ENCODE measurements at regions not wholly inside any gene's neighbourhood (a gene's known extent, or its start where the extent isn't known, plus 50 kb on each side); places are given as distances from the start of the nearest gene placed in this dataset.
"Not testable (repeated sequence)": the region's sequence is repeated elsewhere in the genome, so short reads cannot be mapped to it uniquely, and the experiment has no call there.

GRCh38 chr15:54789376-54789775 lies 407.4 kb downstream of the RSL24D1 start:
- H4K91ac ChIP-seq (ENCODE audit: low read depth, low read length, poor library complexity): no peak overlapping the region
- no peak overlapping the region for H3K9ac ChIP-seq (ENCODE audit: low read depth, low read length, poor library complexity)
- no peaks in the 10 kb centered on the region for H3K27me3 ChIP-seq (ENCODE audit: control insufficient read depth in 3 of 3, insufficient read depth in 3 of 3, low read depth in 1 of 3, low read length in 3 of 3)
- H3K27ac ChIP-seq (replicated peaks; ENCODE audit: low read length): no peak overlapping the region
- no peak overlapping the region for H2BK15ac ChIP-seq (ENCODE audit: low read length)
- no CpG with 5 or more reads among the region's 2 CpGs for WGBS, 2 donors (ENCODE audit: extremely low coverage in 2 of 2, insufficient read length in 2 of 2, insufficient replicate concordance in 1 of 2)
- no peaks in the 10 kb centered on the region for H3K4me1 ChIP-seq (ENCODE audit: control insufficient read depth in 2 of 2, insufficient read depth in 1 of 2, low read depth in 1 of 2, low read length in 2 of 2)
- H2BK5ac ChIP-seq (ENCODE audit: low read length): no peak overlapping the region
- H3K36me3 ChIP-seq (replicated peaks in 1 of 2; ENCODE audit: control insufficient read depth in 2 of 2, insufficient read depth in 2 of 2, low read length in 2 of 2): no peaks in the 10 kb centered on the region
- no peak overlapping the region for H3K18ac ChIP-seq (ENCODE audit: low read length)
- no peak overlapping the region for H3K4me2 ChIP-seq (ENCODE audit: insufficient read depth, low read length, poor library complexity, severe bottlenecking)
- H3K4ac ChIP-seq (ENCODE audit: low read length): no peak overlapping the region
- no peaks in the 10 kb centered on the region for H3K79me1 ChIP-seq (ENCODE audit: low read depth, low read length)
- H3K23ac ChIP-seq (ENCODE audit: low read depth, low read length, poor library complexity): no peak overlapping the region
- H2AFZ ChIP-seq (ENCODE audit: low read length): no peak overlapping the region
- no peaks in the 10 kb centered on the region for H3K9me3 ChIP-seq (replicated peaks in 1 of 2; ENCODE audit: control insufficient read depth in 2 of 2, insufficient read depth in 1 of 2, low read depth in 1 of 2, low read length in 2 of 2)
- H4K8ac ChIP-seq (ENCODE audit: low read depth, low read length): no peak overlapping the region
- no peak overlapping the region for H2AK5ac ChIP-seq (ENCODE audit: low read depth, low read length)
- no peak overlapping the region for H2BK12ac ChIP-seq (ENCODE audit: low read length)
- H3K4me3 ChIP-seq (ENCODE audit: low read length in 2 of 2): no peak overlapping the region
- no peak overlapping the region for H3K14ac ChIP-seq (ENCODE audit: low read length)
- H2BK120ac ChIP-seq (ENCODE audit: low read depth, low read length): no peak overlapping the region
- no peak for DNase-seq (ENCODE audit: low spot score)

GRCh38 chr15:54781220-54781619 lies 415.5 kb downstream of the RSL24D1 start:
- H2BK120ac ChIP-seq (ENCODE audit: low read depth, low read length); H3K27me3 ChIP-seq (ENCODE audit: control insufficient read depth in 3 of 3, insufficient read depth in 3 of 3, low read depth in 1 of 3, low read length in 3 of 3); H4K91ac ChIP-seq (ENCODE audit: low read depth, low read length, poor library complexity); H3K4ac ChIP-seq (ENCODE audit: low read length); H2BK5ac ChIP-seq (ENCODE audit: low read length); H2AFZ ChIP-seq (ENCODE audit: low read length); H4K8ac ChIP-seq (ENCODE audit: low read depth, low read length); H2AK5ac ChIP-seq (ENCODE audit: low read depth, low read length); H3K18ac ChIP-seq (ENCODE audit: low read length); H3K27ac ChIP-seq (replicated peaks; ENCODE audit: low read length); H3K14ac ChIP-seq (ENCODE audit: low read length); H2BK15ac ChIP-seq (ENCODE audit: low read length); H3K9ac ChIP-seq (ENCODE audit: low read depth, low read length, poor library complexity); H3K79me1 ChIP-seq (ENCODE audit: low read depth, low read length); H3K4me1 ChIP-seq (ENCODE audit: control insufficient read depth in 2 of 2, insufficient read depth in 1 of 2, low read depth in 1 of 2, low read length in 2 of 2); H3K4me2 ChIP-seq (ENCODE audit: insufficient read depth, low read length, poor library complexity, severe bottlenecking); H3K4me3 ChIP-seq (ENCODE audit: low read length in 2 of 2); H3K9me3 ChIP-seq (replicated peaks in 1 of 2; ENCODE audit: control insufficient read depth in 2 of 2, insufficient read depth in 1 of 2, low read depth in 1 of 2, low read length in 2 of 2); H3K36me3 ChIP-seq (replicated peaks in 1 of 2; ENCODE audit: control insufficient read depth in 2 of 2, insufficient read depth in 2 of 2, low read length in 2 of 2); H3K23ac ChIP-seq (ENCODE audit: low read depth, low read length, poor library complexity); H2BK12ac ChIP-seq (ENCODE audit: low read length); DNase-seq (ENCODE audit: low spot score): not testable (repeated sequence)
- no CpG with 5 or more reads among the region's 26 CpGs for WGBS, 2 donors (ENCODE audit: extremely low coverage in 2 of 2, insufficient read length in 2 of 2, insufficient replicate concordance in 1 of 2)

- H3K18ac ChIP-seq (ENCODE audit: low read length): no peak overlapping the region
- no peak overlapping the region for H2BK15ac ChIP-seq (ENCODE audit: low read length)
- H3K27me3 ChIP-seq (ENCODE audit: control insufficient read depth in 3 of 3, insufficient read depth in 3 of 3, low read depth in 1 of 3, low read length in 3 of 3): peaks cover 0 to 4% (median 0%) of the 10 kb centered on the region in 3 experiments
- no peak overlapping the region for H3K4me2 ChIP-seq (ENCODE audit: insufficient read depth, low read length, poor library complexity, severe bottlenecking)
- no peaks in the 10 kb centered on the region for H3K79me1 ChIP-seq (ENCODE audit: low read depth, low read length)
- H2BK12ac ChIP-seq (ENCODE audit: low read length): no peak overlapping the region
- no peak overlapping the region for H3K27ac ChIP-seq (replicated peaks; ENCODE audit: low read length)
- no peak overlapping the region for H2AK5ac ChIP-seq (ENCODE audit: low read depth, low read length)
- H2AFZ ChIP-seq (ENCODE audit: low read length): no peak overlapping the region
- no peak overlapping the region for H4K8ac ChIP-seq (ENCODE audit: low read depth, low read length)
- no peaks in the 10 kb centered on the region for H3K4me1 ChIP-seq (ENCODE audit: control insufficient read depth in 2 of 2, insufficient read depth in 1 of 2, low read depth in 1 of 2, low read length in 2 of 2)
- no peak overlapping the region for H3K4ac ChIP-seq (ENCODE audit: low read length)
- no peak overlapping the region for H2BK120ac ChIP-seq (ENCODE audit: low read depth, low read length)
- no peak overlapping the region for H3K23ac ChIP-seq (ENCODE audit: low read depth, low read length, poor library complexity)
- DNase-seq (ENCODE audit: low spot score): no peak
- no peak overlapping the region for H3K9ac ChIP-seq (ENCODE audit: low read depth, low read length, poor library complexity)
- WGBS, 2 donors (ENCODE audit: extremely low coverage in 2 of 2, insufficient read length in 2 of 2, insufficient replicate concordance in 1 of 2): no CpG with 5 or more reads among the region's 1 CpG
- H4K91ac ChIP-seq (ENCODE audit: low read depth, low read length, poor library complexity): no peak overlapping the region
- no peak overlapping the region for H3K14ac ChIP-seq (ENCODE audit: low read length)
- no peaks in the 10 kb centered on the region for H3K36me3 ChIP-seq (replicated peaks in 1 of 2; ENCODE audit: control insufficient read depth in 2 of 2, insufficient read depth in 2 of 2, low read length in 2 of 2)
- H2BK5ac ChIP-seq (ENCODE audit: low read length): no peak overlapping the region
- no peaks in the 10 kb centered on the region for H3K9me3 ChIP-seq (replicated peaks in 1 of 2; ENCODE audit: control insufficient read depth in 2 of 2, insufficient read depth in 1 of 2, low read depth in 1 of 2, low read length in 2 of 2)
- H3K4me3 ChIP-seq (ENCODE audit: low read length in 2 of 2): no peak overlapping the region
Measured at GRCh38 chr15:54779271-54779670, 417.5 kb downstream of the RSL24D1 start.

- Histone ChIP-seq H3K27ac (replicated peaks; ENCODE audit: low read length) (no peak overlapping the region), H4K8ac (ENCODE audit: low read depth, low read length) (no peak overlapping the region), H2BK15ac (ENCODE audit: low read length) (no peak overlapping the region), H3K14ac (ENCODE audit: low read length) (no peak overlapping the region), H3K4me3 (ENCODE audit: low read length in 2 of 2) (no peak overlapping the region), H2BK5ac (ENCODE audit: low read length) (no peak overlapping the region), H3K4ac (ENCODE audit: low read length) (no peak overlapping the region), H2AFZ (ENCODE audit: low read length) (no peak overlapping the region), H3K9ac (ENCODE audit: low read depth, low read length, poor library complexity) (no peak overlapping the region), H3K27me3 (ENCODE audit: control insufficient read depth in 3 of 3, insufficient read depth in 3 of 3, low read depth in 1 of 3, low read length in 3 of 3) (peaks cover 0 to 4% (median 0%) of the 10 kb centered on the region in 3 experiments), H3K79me1 (ENCODE audit: low read depth, low read length) (no peaks in the 10 kb centered on the region), H3K23ac (ENCODE audit: low read depth, low read length, poor library complexity) (no peak overlapping the region), H2BK120ac (ENCODE audit: low read depth, low read length) (no peak overlapping the region), H4K91ac (ENCODE audit: low read depth, low read length, poor library complexity) (no peak overlapping the region), H3K9me3 (replicated peaks in 1 of 2; ENCODE audit: control insufficient read depth in 2 of 2, insufficient read depth in 1 of 2, low read depth in 1 of 2, low read length in 2 of 2) (no peaks in the 10 kb centered on the region), H3K4me2 (ENCODE audit: insufficient read depth, low read length, poor library complexity, severe bottlenecking) (no peak overlapping the region), H2AK5ac (ENCODE audit: low read depth, low read length) (no peak overlapping the region), H3K18ac (ENCODE audit: low read length) (no peak overlapping the region), H3K36me3 (replicated peaks in 1 of 2; ENCODE audit: control insufficient read depth in 2 of 2, insufficient read depth in 2 of 2, low read length in 2 of 2) (no peaks in the 10 kb centered on the region), H3K4me1 (ENCODE audit: control insufficient read depth in 2 of 2, insufficient read depth in 1 of 2, low read depth in 1 of 2, low read length in 2 of 2) (no peaks in the 10 kb centered on the region), H2BK12ac (ENCODE audit: low read length) (no peak overlapping the region)
- no CpG with 5 or more reads among the region's 2 CpGs for WGBS, 2 donors (ENCODE audit: extremely low coverage in 2 of 2, insufficient read length in 2 of 2, insufficient replicate concordance in 1 of 2)
- DNase-seq (ENCODE audit: low spot score): no peak
Measured at GRCh38 chr15:54776410-54776809, 420.3 kb downstream of the RSL24D1 start.

All from neuronal stem cell (in vitro differentiated cells).